ENCODE measurements at regions not wholly inside any gene's neighbourhood (a gene's known extent, or its start where the extent isn't known, plus 50 kb on each side); places are given as distances from the start of the nearest gene placed in this dataset.

DNA sequence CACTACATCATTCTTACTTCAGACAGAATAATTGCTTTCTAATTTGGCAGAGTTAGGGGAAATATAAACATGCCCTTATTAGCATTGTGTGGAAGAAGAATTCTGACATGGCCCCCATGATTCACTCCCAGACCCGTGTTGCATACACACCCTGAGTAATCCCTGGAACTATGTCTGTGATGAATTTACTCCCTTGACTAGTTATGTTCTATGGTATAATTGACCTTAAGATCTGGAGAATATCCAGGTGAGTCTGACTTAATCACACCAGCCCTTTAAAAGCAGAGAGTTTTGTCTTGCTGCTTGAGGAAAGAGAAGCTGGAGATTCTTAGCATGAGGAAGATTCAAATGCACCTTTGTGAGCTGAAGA, 262.9 kb downstream of the SOX4 start:
- Histone ChIP-seq H3K9ac (ENCODE audit: insufficient read depth in 1 of 2, low read length in 2 of 2) (no peak overlapping the region), H3K4me1 (ENCODE audit: control insufficient read depth in 5 of 5, insufficient read depth in 5 of 5, low read length in 5 of 5) (peaks cover 0 to 14% (median 8%) of the 10 kb centered on the region in 5 donors), H3K4me3 (no peak overlapping the region), H3K9me3 (ENCODE audit: control insufficient read depth in 4 of 4, insufficient read depth in 3 of 4, low read length in 3 of 4) (peaks cover 0 to 2% (median 0%) of the 10 kb centered on the region in 4 donors), H3K27ac (ENCODE audit: low read depth in 1 of 2, low read length in 1 of 2) (peak overlapping the region in 1 of 2 donors; percentile 40), H3K36me3 (ENCODE audit: control insufficient read depth in 4 of 4, insufficient read depth in 4 of 4, low read length in 4 of 4) (peaks cover 0 to 8% (median 0%) of the 10 kb centered on the region in 4 donors), H3K27me3 (ENCODE audit: control insufficient read depth in 3 of 3, insufficient read depth in 3 of 3, low read length in 2 of 3) (no peaks in the 10 kb centered on the region)
- DNase-seq (no peak), ATAC-seq (ENCODE audit: insufficient read depth, low FRiP score) (peak; percentile 79)
- TF ChIP-seq, protein P1, sequence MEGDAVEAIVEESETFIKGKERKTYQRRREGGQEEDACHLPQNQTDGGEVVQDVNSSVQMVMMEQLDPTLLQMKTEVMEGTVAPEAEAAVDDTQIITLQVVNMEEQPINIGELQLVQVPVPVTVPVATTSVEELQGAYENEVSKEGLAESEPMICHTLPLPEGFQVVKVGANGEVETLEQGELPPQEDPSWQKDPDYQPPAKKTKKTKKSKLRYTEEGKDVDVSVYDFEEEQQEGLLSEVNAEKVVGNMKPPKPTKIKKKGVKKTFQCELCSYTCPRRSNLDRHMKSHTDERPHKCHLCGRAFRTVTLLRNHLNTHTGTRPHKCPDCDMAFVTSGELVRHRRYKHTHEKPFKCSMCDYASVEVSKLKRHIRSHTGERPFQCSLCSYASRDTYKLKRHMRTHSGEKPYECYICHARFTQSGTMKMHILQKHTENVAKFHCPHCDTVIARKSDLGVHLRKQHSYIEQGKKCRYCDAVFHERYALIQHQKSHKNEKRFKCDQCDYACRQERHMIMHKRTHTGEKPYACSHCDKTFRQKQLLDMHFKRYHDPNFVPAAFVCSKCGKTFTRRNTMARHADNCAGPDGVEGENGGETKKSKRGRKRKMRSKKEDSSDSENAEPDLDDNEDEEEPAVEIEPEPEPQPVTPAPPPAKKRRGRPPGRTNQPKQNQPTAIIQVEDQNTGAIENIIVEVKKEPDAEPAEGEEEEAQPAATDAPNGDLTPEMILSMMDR (IDR thresholded peaks at IDR 0.05; ENCODE audit: control extremely low read depth, extremely low read depth): no peak
- WGBS, 2 donors: 9 to 31% methylated on average over 1 of the region's 1 CpG

DNA sequence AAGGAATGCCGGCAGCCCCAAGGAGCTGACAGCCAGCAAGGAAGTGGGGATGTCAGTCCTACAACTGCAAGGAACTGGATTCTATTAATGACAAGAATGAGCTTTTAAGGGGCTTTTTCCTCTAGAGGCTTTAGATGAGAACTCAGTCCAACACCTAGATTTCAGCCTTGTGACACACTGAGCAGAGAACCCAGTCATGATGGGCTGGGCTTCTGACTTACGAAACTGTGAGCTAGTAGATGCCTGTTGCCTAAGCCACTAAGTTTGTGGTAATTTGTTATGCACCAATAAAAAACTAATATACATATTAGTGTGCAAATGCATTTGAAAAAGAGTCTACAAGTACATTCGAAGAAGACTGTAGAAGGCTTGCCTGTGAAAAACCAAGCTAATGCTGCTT, 263.3 kb downstream of the SOX4 start:
- Histone ChIP-seq H3K4me3 (no peak overlapping the region), H3K9me3 (ENCODE audit: control insufficient read depth in 4 of 4, insufficient read depth in 3 of 4, low read length in 3 of 4) (peaks cover 0 to 2% (median 0%) of the 10 kb centered on the region in 4 donors), H3K4me1 (ENCODE audit: control insufficient read depth in 5 of 5, insufficient read depth in 5 of 5, low read length in 5 of 5) (peaks cover 0 to 14% (median 8%) of the 10 kb centered on the region in 5 donors), H3K36me3 (ENCODE audit: control insufficient read depth in 4 of 4, insufficient read depth in 4 of 4, low read length in 4 of 4) (peaks cover 0 to 8% (median 0%) of the 10 kb centered on the region in 4 donors), H3K27me3 (ENCODE audit: control insufficient read depth in 3 of 3, insufficient read depth in 3 of 3, low read length in 2 of 3) (no peaks in the 10 kb centered on the region), H3K27ac (ENCODE audit: low read depth in 1 of 2, low read length in 1 of 2) (peak overlapping the region in 1 of 2 donors; percentile 40), H3K9ac (ENCODE audit: insufficient read depth in 1 of 2, low read length in 2 of 2) (no peak overlapping the region)
- WGBS, 2 donors: 61 to 84% methylated on average over 3 of the region's 3 CpGs
- TF ChIP-seq, protein P1 (IDR thresholded peaks at IDR 0.05; ENCODE audit: control extremely low read depth, extremely low read depth): no peak
- ATAC-seq (ENCODE audit: insufficient read depth, low FRiP score) (no peak), DNase-seq (no peak)

DNA sequence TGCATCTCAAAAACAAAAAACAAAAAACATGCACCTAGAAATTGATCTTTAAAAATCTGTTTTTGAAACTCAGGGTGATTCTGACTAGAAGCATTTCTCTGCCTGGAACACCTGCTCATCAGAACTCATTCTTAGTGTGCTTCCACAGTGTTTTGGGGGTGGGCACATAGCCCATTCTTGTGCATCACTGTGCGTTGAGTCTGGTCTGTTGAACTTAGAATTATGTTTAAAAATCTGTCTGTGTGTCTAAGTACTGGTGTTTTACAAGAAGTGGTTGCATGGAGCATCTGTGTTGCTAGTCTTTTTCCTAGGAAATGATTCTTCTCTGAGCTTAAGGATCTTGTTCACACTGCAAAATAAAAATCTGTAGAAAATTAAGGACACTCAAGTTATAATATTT, 264.5 kb downstream of the SOX4 start:
- DNase-seq (no peak), ATAC-seq (ENCODE audit: insufficient read depth, low FRiP score) (no peak)
- H3K36me3 ChIP-seq (ENCODE audit: control insufficient read depth in 4 of 4, insufficient read depth in 4 of 4, low read length in 4 of 4): peaks cover 0 to 8% (median 0%) of the 10 kb centered on the region in 4 donors
- H3K9ac ChIP-seq (ENCODE audit: insufficient read depth in 1 of 2, low read length in 2 of 2): no peak overlapping the region
- no peak overlapping the region for H3K4me3 ChIP-seq
- WGBS, 2 donors: 88 to 94% methylated on average over 1 of the region's 1 CpG
- H3K9me3 ChIP-seq (ENCODE audit: control insufficient read depth in 4 of 4, insufficient read depth in 3 of 4, low read length in 3 of 4): peaks cover 0 to 2% (median 0%) of the 10 kb centered on the region in 4 donors
- H3K4me1 ChIP-seq (ENCODE audit: control insufficient read depth in 5 of 5, insufficient read depth in 5 of 5, low read length in 5 of 5): peaks cover 0 to 14% (median 8%) of the 10 kb centered on the region in 5 donors
- no peaks in the 10 kb centered on the region for H3K27me3 ChIP-seq (ENCODE audit: control insufficient read depth in 3 of 3, insufficient read depth in 3 of 3, low read length in 2 of 3)
- TF ChIP-seq, protein P1 (IDR thresholded peaks at IDR 0.05; ENCODE audit: control extremely low read depth, extremely low read depth): no peak
- H3K27ac ChIP-seq (ENCODE audit: low read depth in 1 of 2, low read length in 1 of 2): no peak overlapping the region

DNA sequence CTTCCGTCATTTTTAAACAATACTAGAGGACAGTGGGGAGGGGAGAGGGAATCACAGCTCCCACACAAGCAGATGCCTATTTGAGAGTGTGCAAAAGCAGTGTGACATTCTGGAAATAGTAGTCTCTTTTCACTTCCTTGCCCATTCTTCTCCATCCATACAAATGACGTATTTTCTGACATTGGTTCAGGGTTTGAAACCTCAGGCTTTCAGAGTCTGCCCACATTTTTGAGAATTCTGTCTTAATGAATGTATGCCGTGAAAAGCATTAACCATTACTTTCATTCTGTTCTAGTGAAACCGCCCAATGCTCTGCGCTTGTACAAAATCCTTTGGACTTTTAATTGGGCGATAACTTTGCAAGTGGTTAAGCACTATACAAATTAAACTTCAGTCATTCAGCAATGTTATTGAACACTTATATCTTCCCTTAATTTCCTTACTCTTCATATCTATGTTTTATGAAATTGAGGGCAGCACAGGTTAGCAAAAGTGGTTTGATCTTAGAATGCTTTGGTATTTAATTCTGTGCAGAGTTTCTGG, 265.7 kb downstream of the SOX4 start:
- no peak for DNase-seq
- whole genome bisulfite sequencing, 2 donors: 84 to 92% methylated on average over 6 of the region's 6 CpGs
- peaks cover 0 to 8% (median 0%) of the 10 kb centered on the region in 4 donors for H3K36me3 ChIP-seq (ENCODE audit: control insufficient read depth in 4 of 4, insufficient read depth in 4 of 4, low read length in 4 of 4)

More for the DNA sequence above, 265.7 kb downstream of the SOX4 start:
- no peak for ATAC-seq (ENCODE audit: insufficient read depth, low FRiP score)
- Histone ChIP-seq H3K4me3 (no peak overlapping the region), H3K9ac (ENCODE audit: insufficient read depth in 1 of 2, low read length in 2 of 2) (no peak overlapping the region), H3K4me1 (ENCODE audit: control insufficient read depth in 5 of 5, insufficient read depth in 5 of 5, low read length in 5 of 5) (peaks cover 0 to 19% (median 8%) of the 10 kb centered on the region in 5 donors), H3K9me3 (ENCODE audit: control insufficient read depth in 4 of 4, insufficient read depth in 3 of 4, low read length in 3 of 4) (peaks cover 0 to 2% (median 0%) of the 10 kb centered on the region in 4 donors), H3K27ac (ENCODE audit: low read depth in 1 of 2, low read length in 1 of 2) (no peak overlapping the region), H3K27me3 (ENCODE audit: control insufficient read depth in 3 of 3, insufficient read depth in 3 of 3, low read length in 2 of 3) (no peaks in the 10 kb centered on the region)
- TF ChIP-seq, protein P1 (IDR thresholded peaks at IDR 0.05; ENCODE audit: control extremely low read depth, extremely low read depth): no peak

Data from lung (tissue), 11 donors.